WTC11 (cell line): ENCODE measurements at regions not wholly inside any gene's neighbourhood (a gene's known extent, or its start where the extent isn't known, plus 50 kb on each side); places are given as distances from the start of the nearest gene placed in this dataset.

ENCODE experiments used
- ATAC-seq: fragments of 200-7000 bp; cut with Tn5 transposase; 2 replicates; pipeline ENCODE4 v1.10.0; 2021; ENCODE audit warnings: mild to moderate bottlenecking, moderate library complexity
- CTCF ChIA-PET: fragments of 300-600 bp; sonication (Branson Sonifier 250); formaldehyde crosslinking; loops from one replicate; lab custom pipeline; 2021; ENCODE audit warnings: antibody characterized with exemption; lab: Charles Lee
- POLR2A ChIA-PET: fragments of 350-600 bp; sonication (Branson Sonifier 250); formaldehyde crosslinking; loops from one replicate; lab custom pipeline; 2021; ENCODE audit warnings: antibody characterized with exemption; lab: Charles Lee
- DNase-seq: peaks from one replicate; pipeline ENCODE4 v3.0.0; 2021; ENCODE audit warnings: low spot score
- H3K27ac Mint-ChIP-seq: 2 replicates; pipeline ENCODE4 v1.8.0; 2021; ENCODE audit warnings: mixed read lengths
- H3K27me3 Mint-ChIP-seq: 2 replicates; pipeline ENCODE4 v1.8.0; 2021; ENCODE audit warnings: low read depth, mild to moderate bottlenecking, moderate library complexity, mixed read lengths
- H3K36me3 Mint-ChIP-seq: 2 replicates; pipeline ENCODE4 v1.8.0; 2021; ENCODE audit warnings: mixed read lengths
- H3K4me1 Mint-ChIP-seq: 2 replicates; pipeline ENCODE4 v1.8.0; 2022; ENCODE audit warnings: mixed read lengths
- H3K4me3 Mint-ChIP-seq: 2 replicates; pipeline ENCODE4 v1.8.0; 2021; ENCODE audit warnings: mild to moderate bottlenecking, moderate library complexity, mixed read lengths
- H3K9me3 Mint-ChIP-seq: 2 replicates; pipeline ENCODE4 v1.8.0; 2021; ENCODE audit warnings: mixed read lengths
- CREM ChIP-seq: sonication (generic); formaldehyde crosslinking; IDR thresholded peaks from 2 replicates; pipeline ENCODE4 v1.8.1; 2022; ENCODE audit warnings: mild to moderate bottlenecking, missing genetic modification reagents, moderate library complexity
- HMGA2 ChIP-seq: fragments of 250-450 bp; sonication (Bioruptor Pico); IDR thresholded peaks from 2 replicates; pipeline ENCODE4 v1.4.0; 2021; ENCODE audit warnings: mild to moderate bottlenecking, moderate library complexity
- IRF2 ChIP-seq: sonication (generic); formaldehyde crosslinking; IDR thresholded peaks from 2 replicates; pipeline ENCODE4 v1.8.0; 2022; ENCODE audit warnings: low read depth, missing genetic modification reagents, borderline replicate concordance
- JUN ChIP-seq: sonication (generic); formaldehyde crosslinking; IDR thresholded peaks from 2 replicates; pipeline ENCODE4 v1.8.0; 2023; ENCODE audit warnings: mild to moderate bottlenecking, missing genetic modification reagents
- NFE2L1 ChIP-seq: sonication (generic); formaldehyde crosslinking; IDR thresholded peaks from 2 replicates; pipeline ENCODE4 v1.8.1; 2023; ENCODE audit warnings: missing genetic modification reagents
- NR2C2 ChIP-seq: sonication (generic); formaldehyde crosslinking; IDR thresholded peaks from 2 replicates; pipeline ENCODE4 v1.8.0; 2022; ENCODE audit warnings: mild to moderate bottlenecking, missing genetic modification reagents
- SMAD3 ChIP-seq: sonication (generic); formaldehyde crosslinking; IDR thresholded peaks from 2 replicates; pipeline ENCODE4 v1.8.0; 2022; ENCODE audit warnings: missing genetic modification reagents, mild to moderate bottlenecking, borderline replicate concordance
- SOX15 ChIP-seq: fragments of 250-450 bp; sonication (Bioruptor Pico); IDR thresholded peaks from 2 replicates; pipeline ENCODE4 v1.9.0; 2021; ENCODE audit warnings: mild to moderate bottlenecking
- SP1 ChIP-seq: sonication (generic); formaldehyde crosslinking; conservative IDR thresholded peaks from 2 replicates; pipeline ENCODE4 v1.8.1; 2022; ENCODE audit warnings: missing genetic modification reagents
- TEAD4 ChIP-seq: sonication (generic); formaldehyde crosslinking; IDR thresholded peaks from 2 replicates; pipeline ENCODE4 v1.8.0; 2022; ENCODE audit warnings: mild to moderate bottlenecking, missing genetic modification reagents
- ZBTB21 ChIP-seq: sonication (generic); formaldehyde crosslinking; IDR thresholded peaks from 2 replicates; pipeline ENCODE4 v1.8.1; 2023; ENCODE audit warnings: mild to moderate bottlenecking, missing genetic modification reagents, borderline replicate concordance
- TF ChIP-seq, protein P1 (sequence below): sonication (generic); formaldehyde crosslinking; IDR thresholded peaks from 2 replicates; pipeline ENCODE4 v1.8.1; 2023; ENCODE audit warnings: mild to moderate bottlenecking, missing genetic modification reagents, borderline replicate concordance
- TF ChIP-seq, protein P2 (sequence below): sonication (generic); formaldehyde crosslinking; IDR thresholded peaks from 2 replicates; pipeline ENCODE4 v1.8.1; 2023; ENCODE audit warnings: mild to moderate bottlenecking, missing genetic modification reagents
- TF ChIP-seq, protein P3 (sequence below): fragments of 250-450 bp; sonication (Bioruptor Pico); IDR thresholded peaks from 2 replicates; pipeline ENCODE4 v1.9.0; 2021; ENCODE audit warnings: mild to moderate bottlenecking, borderline replicate concordance
- TF ChIP-seq, protein P4 (sequence below): sonication (generic); formaldehyde crosslinking; IDR thresholded peaks from 2 replicates; pipeline ENCODE4 v1.8.1; 2022; ENCODE audit warnings: mild to moderate bottlenecking, missing genetic modification reagents, moderate library complexity, borderline replicate concordance
- TF ChIP-seq, protein P5 (sequence below): sonication (generic); formaldehyde crosslinking; IDR thresholded peaks from 2 replicates; pipeline ENCODE4 v1.8.0; 2022; ENCODE audit warnings: mild to moderate bottlenecking, missing genetic modification reagents
- TF ChIP-seq, protein P6 (sequence below): sonication (generic); formaldehyde crosslinking; IDR thresholded peaks from 2 replicates; pipeline ENCODE4 v1.8.1; 2023; ENCODE audit warnings: mild to moderate bottlenecking, moderate library complexity, missing genetic modification reagents
- TF ChIP-seq, protein P7 (sequence below): sonication (generic); formaldehyde crosslinking; IDR thresholded peaks from 2 replicates; pipeline ENCODE4 v1.8.0; 2022; ENCODE audit warnings: mild to moderate bottlenecking, missing genetic modification reagents

DNA sequence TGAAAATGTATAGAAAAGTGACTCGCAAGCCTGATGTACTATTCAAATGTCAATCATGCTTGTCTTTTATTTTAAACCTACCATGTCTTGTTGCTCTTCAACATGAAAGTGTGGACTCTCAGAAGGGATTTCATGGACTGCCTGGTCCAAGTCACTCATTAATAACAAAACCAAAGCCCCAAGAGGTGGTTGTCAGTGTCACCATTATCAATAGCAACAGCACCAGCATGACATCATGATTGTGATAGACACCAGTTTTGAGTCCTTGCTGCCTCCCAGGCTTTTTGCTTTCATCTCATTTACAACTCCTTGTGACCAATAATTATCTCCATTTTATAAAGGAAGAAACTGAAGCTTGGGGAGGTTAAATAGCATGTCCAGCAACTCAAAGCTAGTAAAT lies 112.0 kb upstream of the TMPO start (continued):
- TF ChIP-seq, protein P1, sequence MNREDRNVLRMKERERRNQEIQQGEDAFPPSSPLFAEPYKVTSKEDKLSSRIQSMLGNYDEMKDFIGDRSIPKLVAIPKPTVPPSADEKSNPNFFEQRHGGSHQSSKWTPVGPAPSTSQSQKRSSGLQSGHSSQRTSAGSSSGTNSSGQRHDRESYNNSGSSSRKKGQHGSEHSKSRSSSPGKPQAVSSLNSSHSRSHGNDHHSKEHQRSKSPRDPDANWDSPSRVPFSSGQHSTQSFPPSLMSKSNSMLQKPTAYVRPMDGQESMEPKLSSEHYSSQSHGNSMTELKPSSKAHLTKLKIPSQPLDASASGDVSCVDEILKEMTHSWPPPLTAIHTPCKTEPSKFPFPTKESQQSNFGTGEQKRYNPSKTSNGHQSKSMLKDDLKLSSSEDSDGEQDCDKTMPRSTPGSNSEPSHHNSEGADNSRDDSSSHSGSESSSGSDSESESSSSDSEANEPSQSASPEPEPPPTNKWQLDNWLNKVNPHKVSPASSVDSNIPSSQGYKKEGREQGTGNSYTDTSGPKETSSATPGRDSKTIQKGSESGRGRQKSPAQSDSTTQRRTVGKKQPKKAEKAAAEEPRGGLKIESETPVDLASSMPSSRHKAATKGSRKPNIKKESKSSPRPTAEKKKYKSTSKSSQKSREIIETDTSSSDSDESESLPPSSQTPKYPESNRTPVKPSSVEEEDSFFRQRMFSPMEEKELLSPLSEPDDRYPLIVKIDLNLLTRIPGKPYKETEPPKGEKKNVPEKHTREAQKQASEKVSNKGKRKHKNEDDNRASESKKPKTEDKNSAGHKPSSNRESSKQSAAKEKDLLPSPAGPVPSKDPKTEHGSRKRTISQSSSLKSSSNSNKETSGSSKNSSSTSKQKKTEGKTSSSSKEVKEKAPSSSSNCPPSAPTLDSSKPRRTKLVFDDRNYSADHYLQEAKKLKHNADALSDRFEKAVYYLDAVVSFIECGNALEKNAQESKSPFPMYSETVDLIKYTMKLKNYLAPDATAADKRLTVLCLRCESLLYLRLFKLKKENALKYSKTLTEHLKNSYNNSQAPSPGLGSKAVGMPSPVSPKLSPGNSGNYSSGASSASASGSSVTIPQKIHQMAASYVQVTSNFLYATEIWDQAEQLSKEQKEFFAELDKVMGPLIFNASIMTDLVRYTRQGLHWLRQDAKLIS (CRISPR knock-in tag): no peak
- TF ChIP-seq SP1 (CRISPR knock-in tag) (no peak), SMAD3 (no peak), ZBTB21 (CRISPR knock-in tag) (no peak)

DNA sequence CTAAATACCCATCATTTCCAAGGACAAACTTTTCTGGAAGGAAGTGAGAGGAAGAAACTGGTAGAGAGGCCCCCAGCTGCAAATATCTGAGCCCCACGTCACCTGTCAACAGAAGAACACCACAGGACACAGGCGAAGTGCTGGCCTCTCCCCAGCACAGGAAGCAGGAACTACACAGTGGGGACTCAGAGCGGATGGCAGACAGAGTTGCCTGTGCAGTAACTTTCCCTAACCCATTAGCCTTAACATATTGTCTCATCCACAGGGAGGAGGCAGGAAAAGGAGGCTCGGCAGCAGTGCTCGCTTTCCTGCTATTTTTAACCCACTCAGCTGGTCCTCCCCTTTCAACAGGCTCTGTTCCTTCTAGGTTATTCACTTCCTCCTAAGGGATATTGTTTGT lies 111.5 kb upstream of the TMPO start:
- TF ChIP-seq, protein P2, sequence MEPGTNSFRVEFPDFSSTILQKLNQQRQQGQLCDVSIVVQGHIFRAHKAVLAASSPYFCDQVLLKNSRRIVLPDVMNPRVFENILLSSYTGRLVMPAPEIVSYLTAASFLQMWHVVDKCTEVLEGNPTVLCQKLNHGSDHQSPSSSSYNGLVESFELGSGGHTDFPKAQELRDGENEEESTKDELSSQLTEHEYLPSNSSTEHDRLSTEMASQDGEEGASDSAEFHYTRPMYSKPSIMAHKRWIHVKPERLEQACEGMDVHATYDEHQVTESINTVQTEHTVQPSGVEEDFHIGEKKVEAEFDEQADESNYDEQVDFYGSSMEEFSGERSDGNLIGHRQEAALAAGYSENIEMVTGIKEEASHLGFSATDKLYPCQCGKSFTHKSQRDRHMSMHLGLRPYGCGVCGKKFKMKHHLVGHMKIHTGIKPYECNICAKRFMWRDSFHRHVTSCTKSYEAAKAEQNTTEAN (CRISPR knock-in tag): no peak
- TF ChIP-seq, protein P3, sequence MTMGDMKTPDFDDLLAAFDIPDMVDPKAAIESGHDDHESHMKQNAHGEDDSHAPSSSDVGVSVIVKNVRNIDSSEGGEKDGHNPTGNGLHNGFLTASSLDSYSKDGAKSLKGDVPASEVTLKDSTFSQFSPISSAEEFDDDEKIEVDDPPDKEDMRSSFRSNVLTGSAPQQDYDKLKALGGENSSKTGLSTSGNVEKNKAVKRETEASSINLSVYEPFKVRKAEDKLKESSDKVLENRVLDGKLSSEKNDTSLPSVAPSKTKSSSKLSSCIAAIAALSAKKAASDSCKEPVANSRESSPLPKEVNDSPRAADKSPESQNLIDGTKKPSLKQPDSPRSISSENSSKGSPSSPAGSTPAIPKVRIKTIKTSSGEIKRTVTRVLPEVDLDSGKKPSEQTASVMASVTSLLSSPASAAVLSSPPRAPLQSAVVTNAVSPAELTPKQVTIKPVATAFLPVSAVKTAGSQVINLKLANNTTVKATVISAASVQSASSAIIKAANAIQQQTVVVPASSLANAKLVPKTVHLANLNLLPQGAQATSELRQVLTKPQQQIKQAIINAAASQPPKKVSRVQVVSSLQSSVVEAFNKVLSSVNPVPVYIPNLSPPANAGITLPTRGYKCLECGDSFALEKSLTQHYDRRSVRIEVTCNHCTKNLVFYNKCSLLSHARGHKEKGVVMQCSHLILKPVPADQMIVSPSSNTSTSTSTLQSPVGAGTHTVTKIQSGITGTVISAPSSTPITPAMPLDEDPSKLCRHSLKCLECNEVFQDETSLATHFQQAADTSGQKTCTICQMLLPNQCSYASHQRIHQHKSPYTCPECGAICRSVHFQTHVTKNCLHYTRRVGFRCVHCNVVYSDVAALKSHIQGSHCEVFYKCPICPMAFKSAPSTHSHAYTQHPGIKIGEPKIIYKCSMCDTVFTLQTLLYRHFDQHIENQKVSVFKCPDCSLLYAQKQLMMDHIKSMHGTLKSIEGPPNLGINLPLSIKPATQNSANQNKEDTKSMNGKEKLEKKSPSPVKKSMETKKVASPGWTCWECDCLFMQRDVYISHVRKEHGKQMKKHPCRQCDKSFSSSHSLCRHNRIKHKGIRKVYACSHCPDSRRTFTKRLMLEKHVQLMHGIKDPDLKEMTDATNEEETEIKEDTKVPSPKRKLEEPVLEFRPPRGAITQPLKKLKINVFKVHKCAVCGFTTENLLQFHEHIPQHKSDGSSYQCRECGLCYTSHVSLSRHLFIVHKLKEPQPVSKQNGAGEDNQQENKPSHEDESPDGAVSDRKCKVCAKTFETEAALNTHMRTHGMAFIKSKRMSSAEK (CRISPR knock-in tag): no peak
- no peak for TF ChIP-seq CREM (CRISPR knock-in tag)
- TF ChIP-seq, all 79 proteins: peak for 0
- no peaks in the 10 kb centered on the region for H3K27me3 Mint-ChIP-seq
- no peak overlapping the region for H3K4me3 Mint-ChIP-seq
- ChIA-PET POLR2A (no interaction called here), CTCF (no interaction called here)
- H3K36me3 Mint-ChIP-seq: peaks cover 19% of the 10 kb centered on the region
- H3K27ac Mint-ChIP-seq: no peak overlapping the region
- DNase-seq (no peak), ATAC-seq (no peak)
- peaks cover 56% of the 10 kb centered on the region for H3K4me1 Mint-ChIP-seq
- peaks cover 25% of the 10 kb centered on the region for H3K9me3 Mint-ChIP-seq

DNA sequence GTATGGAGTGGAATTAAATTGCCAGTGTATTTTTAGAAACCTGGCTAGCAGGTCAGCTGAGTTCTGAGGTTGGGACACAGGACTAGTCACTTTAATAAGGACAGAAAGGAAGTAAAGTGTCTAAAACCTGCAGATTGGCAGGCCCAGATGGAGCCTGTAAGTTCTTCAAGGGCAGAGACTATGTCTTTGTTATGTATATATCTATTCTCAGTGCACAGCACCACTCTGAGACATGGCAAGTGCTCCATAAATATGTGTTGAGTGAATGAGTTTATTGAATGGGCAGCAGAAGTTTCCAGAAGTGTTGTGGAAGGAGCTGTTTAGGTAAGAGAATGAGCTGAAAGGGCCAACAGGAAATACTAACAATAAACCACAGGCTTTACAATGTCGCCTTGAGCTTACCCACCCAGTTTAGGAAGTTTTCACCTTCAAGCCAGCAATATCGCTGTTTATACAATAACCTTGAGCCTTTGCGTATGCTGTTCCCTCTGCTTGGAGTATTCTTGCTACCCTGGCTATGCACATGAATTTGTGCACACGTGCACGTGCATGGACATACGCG lies 109.5 kb upstream of the TMPO start:
- CTCF ChIA-PET: interaction anchor here (1.1 to 1.2 kb wide), 2 partner anchors 9 to 19 kb away, joined by 4 read pairs; no protein-coding TSS in a partner anchor
- H3K36me3 Mint-ChIP-seq: peaks cover 30% of the 10 kb centered on the region
- H3K9me3 Mint-ChIP-seq: peaks cover 41% of the 10 kb centered on the region
- POLR2A ChIA-PET: no interaction called here
- no peak overlapping the region for H3K27ac Mint-ChIP-seq
- H3K4me3 Mint-ChIP-seq: no peak overlapping the region
- no peaks in the 10 kb centered on the region for H3K27me3 Mint-ChIP-seq
- ATAC-seq (no peak), DNase-seq (no peak)
- H3K4me1 Mint-ChIP-seq: peaks cover 43% of the 10 kb centered on the region
- TF ChIP-seq IRF2 (CRISPR knock-in tag) (no peak), JUN (CRISPR knock-in tag) (no peak), NR2C2 (CRISPR knock-in tag) (no peak), CREM (CRISPR knock-in tag) (no peak), NFE2L1 (CRISPR knock-in tag) (no peak), HMGA2 (CRISPR knock-in tag) (no peak), TEAD4 (CRISPR knock-in tag) (no peak), SOX15 (CRISPR knock-in tag) (no peak)
- TF ChIP-seq, protein P4, sequence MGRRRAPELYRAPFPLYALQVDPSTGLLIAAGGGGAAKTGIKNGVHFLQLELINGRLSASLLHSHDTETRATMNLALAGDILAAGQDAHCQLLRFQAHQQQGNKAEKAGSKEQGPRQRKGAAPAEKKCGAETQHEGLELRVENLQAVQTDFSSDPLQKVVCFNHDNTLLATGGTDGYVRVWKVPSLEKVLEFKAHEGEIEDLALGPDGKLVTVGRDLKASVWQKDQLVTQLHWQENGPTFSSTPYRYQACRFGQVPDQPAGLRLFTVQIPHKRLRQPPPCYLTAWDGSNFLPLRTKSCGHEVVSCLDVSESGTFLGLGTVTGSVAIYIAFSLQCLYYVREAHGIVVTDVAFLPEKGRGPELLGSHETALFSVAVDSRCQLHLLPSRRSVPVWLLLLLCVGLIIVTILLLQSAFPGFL (CRISPR knock-in tag): no peak
- TF ChIP-seq, protein P5, sequence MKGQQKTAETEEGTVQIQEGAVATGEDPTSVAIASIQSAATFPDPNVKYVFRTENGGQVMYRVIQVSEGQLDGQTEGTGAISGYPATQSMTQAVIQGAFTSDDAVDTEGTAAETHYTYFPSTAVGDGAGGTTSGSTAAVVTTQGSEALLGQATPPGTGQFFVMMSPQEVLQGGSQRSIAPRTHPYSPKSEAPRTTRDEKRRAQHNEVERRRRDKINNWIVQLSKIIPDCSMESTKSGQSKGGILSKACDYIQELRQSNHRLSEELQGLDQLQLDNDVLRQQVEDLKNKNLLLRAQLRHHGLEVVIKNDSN: no peak
- TF ChIP-seq, protein P6, sequence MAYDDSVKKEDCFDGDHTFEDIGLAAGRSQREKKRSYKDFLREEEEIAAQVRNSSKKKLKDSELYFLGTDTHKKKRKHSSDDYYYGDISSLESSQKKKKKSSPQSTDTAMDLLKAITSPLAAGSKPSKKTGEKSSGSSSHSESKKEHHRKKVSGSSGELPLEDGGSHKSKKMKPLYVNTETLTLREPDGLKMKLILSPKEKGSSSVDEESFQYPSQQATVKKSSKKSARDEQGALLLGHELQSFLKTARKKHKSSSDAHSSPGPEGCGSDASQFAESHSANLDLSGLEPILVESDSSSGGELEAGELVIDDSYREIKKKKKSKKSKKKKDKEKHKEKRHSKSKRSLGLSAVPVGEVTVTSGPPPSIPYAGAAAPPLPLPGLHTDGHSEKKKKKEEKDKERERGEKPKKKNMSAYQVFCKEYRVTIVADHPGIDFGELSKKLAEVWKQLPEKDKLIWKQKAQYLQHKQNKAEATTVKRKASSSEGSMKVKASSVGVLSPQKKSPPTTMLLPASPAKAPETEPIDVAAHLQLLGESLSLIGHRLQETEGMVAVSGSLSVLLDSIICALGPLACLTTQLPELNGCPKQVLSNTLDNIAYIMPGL (CRISPR knock-in tag): no peak
- TF ChIP-seq, protein P7, sequence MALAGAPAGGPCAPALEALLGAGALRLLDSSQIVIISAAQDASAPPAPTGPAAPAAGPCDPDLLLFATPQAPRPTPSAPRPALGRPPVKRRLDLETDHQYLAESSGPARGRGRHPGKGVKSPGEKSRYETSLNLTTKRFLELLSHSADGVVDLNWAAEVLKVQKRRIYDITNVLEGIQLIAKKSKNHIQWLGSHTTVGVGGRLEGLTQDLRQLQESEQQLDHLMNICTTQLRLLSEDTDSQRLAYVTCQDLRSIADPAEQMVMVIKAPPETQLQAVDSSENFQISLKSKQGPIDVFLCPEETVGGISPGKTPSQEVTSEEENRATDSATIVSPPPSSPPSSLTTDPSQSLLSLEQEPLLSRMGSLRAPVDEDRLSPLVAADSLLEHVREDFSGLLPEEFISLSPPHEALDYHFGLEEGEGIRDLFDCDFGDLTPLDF (CRISPR knock-in tag): no peak
- TF ChIP-seq, all 79 proteins: peak for 0
